ENCODE measurements at regions not wholly inside any gene's neighbourhood (a gene's known extent, or its start where the extent isn't known, plus 50 kb on each side); places are given as distances from the start of the nearest gene placed in this dataset.

GRCh38 chr1:214715126-214715525 lies 112.1 kb downstream of the CENPF start:
- TF ChIP-seq FOXM1 (IDR thresholded peaks at IDR 0.05; ENCODE audit: borderline replicate concordance, low read depth), result no peak
- no peak for TF ChIP-seq EGR1 (IDR thresholded peaks at IDR 0.05)
- TF ChIP-seq ZBTB7A (IDR thresholded peaks at IDR 0.05; ENCODE audit: low read depth), result no peak
- no peak for TF ChIP-seq CEBPB (IDR thresholded peaks at IDR 0.05)
- no peak for TF ChIP-seq MAX (IDR thresholded peaks at IDR 0.05)
- no peak for TF ChIP-seq YY1 (IDR thresholded peaks at IDR 0.05; ENCODE audit: low read depth)
- no peak for TF ChIP-seq TCF12 (IDR thresholded peaks at IDR 0.05; ENCODE audit: low read depth)
- no peak for TF ChIP-seq TEAD4 (IDR thresholded peaks at IDR 0.05)
- no peak for TF ChIP-seq USF1 (IDR thresholded peaks at IDR 0.05)
- no peak for TF ChIP-seq REST (IDR thresholded peaks at IDR 0.05; ENCODE audit: low read depth)
- no peak for TF ChIP-seq NFIC (IDR thresholded peaks at IDR 0.05)
- no peak for TF ChIP-seq CREB1 (IDR thresholded peaks at IDR 0.05; ENCODE audit: low read depth)
- no peak for TF ChIP-seq TAF1 (IDR thresholded peaks at IDR 0.05; ENCODE audit: low read depth)
- TF ChIP-seq EP300 (IDR thresholded peaks at IDR 0.05; ENCODE audit: borderline replicate concordance), result no peak

- TF ChIP-seq FOXM1 (IDR thresholded peaks at IDR 0.05; ENCODE audit: borderline replicate concordance, low read depth) (no peak), TEAD4 (IDR thresholded peaks at IDR 0.05) (no peak), RAD21 (IDR thresholded peaks at IDR 0.05; ENCODE audit: low read depth) (no peak), USF1 (IDR thresholded peaks at IDR 0.05) (no peak), NFIC (IDR thresholded peaks at IDR 0.05) (no peak), YY1 (IDR thresholded peaks at IDR 0.05; ENCODE audit: low read depth) (no peak)
Observed at GRCh38 chr1:214717351-214717750, 114.4 kb downstream of the CENPF start.

- TF ChIP-seq EGR1 (IDR thresholded peaks at IDR 0.05), result no peak
- no peak for TF ChIP-seq REST (IDR thresholded peaks at IDR 0.05; ENCODE audit: low read depth)
- no peak for TF ChIP-seq YY1 (IDR thresholded peaks at IDR 0.05; ENCODE audit: low read depth)
- no peak for TF ChIP-seq EP300 (IDR thresholded peaks at IDR 0.05; ENCODE audit: borderline replicate concordance)
- no peak for TF ChIP-seq CREB1 (IDR thresholded peaks at IDR 0.05; ENCODE audit: low read depth)
- TF ChIP-seq USF1 (IDR thresholded peaks at IDR 0.05), result no peak
- TF ChIP-seq RAD21 (IDR thresholded peaks at IDR 0.05; ENCODE audit: low read depth), result no peak
- TF ChIP-seq MAX (IDR thresholded peaks at IDR 0.05), result no peak
Observed at GRCh38 chr1:214718724-214719123, 115.7 kb downstream of the CENPF start.

- TF ChIP-seq USF1 (IDR thresholded peaks at IDR 0.05) (no peak), ZBTB7A (IDR thresholded peaks at IDR 0.05; ENCODE audit: low read depth) (no peak)
Observed at GRCh38 chr1:214719207-214719606, 116.2 kb downstream of the CENPF start.

- TF ChIP-seq NFIC (IDR thresholded peaks at IDR 0.05), result no peak
Observed at GRCh38 chr1:214720561-214720960, 117.6 kb downstream of the CENPF start.

- TF ChIP-seq TCF12 (IDR thresholded peaks at IDR 0.05; ENCODE audit: low read depth), result no peak
- no peak for TF ChIP-seq EGR1 (IDR thresholded peaks at IDR 0.05)
- TF ChIP-seq ZBTB7A (IDR thresholded peaks at IDR 0.05; ENCODE audit: low read depth), result no peak
- no peak for TF ChIP-seq USF1 (IDR thresholded peaks at IDR 0.05)
- TF ChIP-seq EP300 (IDR thresholded peaks at IDR 0.05; ENCODE audit: borderline replicate concordance), result no peak
- TF ChIP-seq FOXM1 (IDR thresholded peaks at IDR 0.05; ENCODE audit: borderline replicate concordance, low read depth), result no peak
- TF ChIP-seq CREB1 (IDR thresholded peaks at IDR 0.05; ENCODE audit: low read depth), result no peak
- TF ChIP-seq TEAD4 (IDR thresholded peaks at IDR 0.05), result no peak
- no peak for TF ChIP-seq TAF1 (IDR thresholded peaks at IDR 0.05; ENCODE audit: low read depth)
- no peak for TF ChIP-seq REST (IDR thresholded peaks at IDR 0.05; ENCODE audit: low read depth)
Observed at GRCh38 chr1:214727274-214727673, 124.3 kb downstream of the CENPF start.

All from Ishikawa (cell line).